HepG2 (cell line): ENCODE measurements at regions not wholly inside any gene's neighbourhood (a gene's known extent, or its start where the extent isn't known, plus 50 kb on each side); places are given as distances from the start of the nearest gene placed in this dataset.

Experiments used
- CTCF ChIP-seq: sonication (generic); formaldehyde crosslinking; IDR thresholded peaks from 2 replicates; pipeline ENCODE4 v1.5.0; 2020; ENCODE audit warnings: mild to moderate bottlenecking, missing genetic modification reagents, moderate library complexity
- ELF4 ChIP-seq: sonication (generic); formaldehyde crosslinking; IDR thresholded peaks from 2 replicates; pipeline ENCODE4 v1.5.0; 2020; ENCODE audit warnings: missing genetic modification reagents, mild to moderate bottlenecking, moderate library complexity, borderline replicate concordance
- FOXM1 ChIP-seq: sonication (generic); formaldehyde crosslinking; IDR thresholded peaks from 2 replicates; pipeline ENCODE4 v1.5.0; 2020; ENCODE audit warnings: missing genetic modification reagents
- HOXA3 ChIP-seq: sonication (generic); formaldehyde crosslinking; IDR thresholded peaks from 2 replicates; pipeline ENCODE4 v1.5.0; 2020; ENCODE audit warnings: missing genetic modification reagents
- JUND ChIP-seq: sonication (generic); formaldehyde crosslinking; IDR thresholded peaks from 2 replicates; pipeline ENCODE4 v1.8.0; 2022; ENCODE audit warnings: mild to moderate bottlenecking, missing genetic modification reagents
- MED1 ChIP-seq: sonication (generic); formaldehyde crosslinking; IDR thresholded peaks from 2 replicates; pipeline ENCODE4 v1.4.0; 2020; ENCODE audit warnings: missing genetic modification reagents
- PHF8 ChIP-seq: sonication (generic); formaldehyde crosslinking; IDR thresholded peaks from 2 replicates; pipeline ENCODE4 v1.5.0; 2020; ENCODE audit warnings: missing genetic modification reagents
- POLR2AphosphoS5 ChIP-seq: IDR thresholded peaks from 2 replicates; pipeline ENCODE4 v1.6.1; 2012; ENCODE audit warnings: low read depth, low read length
- RBM22 ChIP-seq: fragments of 200-400 bp; formaldehyde crosslinking; optimal IDR thresholded peaks from 2 replicates; pipeline ENCODE3; 2017; ENCODE audit warnings: mild to moderate bottlenecking, low read length, moderate library complexity
- SP1 ChIP-seq, 2 experiments: fragments of 450-650 bp in 1 of 2; sonication (generic) in 1 of 2; formaldehyde crosslinking in 1 of 2; IDR thresholded peaks; 2 replicates each; pipeline versions ENCODE4 v1.4.0 to v1.6.1; 2016 to 2020; ENCODE audit warnings: missing genetic modification reagents in 1 of 2
- TCF7 ChIP-seq: sonication (generic); IDR thresholded peaks from 2 replicates; pipeline ENCODE4 v1.6.1; 2016; ENCODE audit warnings: antibody characterized with exemption, low read depth
- ZNF687 ChIP-seq: sonication (generic); formaldehyde crosslinking; IDR thresholded peaks from 2 replicates; pipeline ENCODE4 v1.5.1; 2020; ENCODE audit warnings: mild to moderate bottlenecking, missing genetic modification reagents, moderate library complexity
- TF ChIP-seq, protein P1 (sequence below): sonication (generic); formaldehyde crosslinking; IDR thresholded peaks from 2 replicates; pipeline ENCODE4 v1.9.0; 2021; ENCODE audit warnings: mild to moderate bottlenecking, missing genetic modification reagents

GRCh38 chr11:95283650-95284049 lies 52.6 kb upstream of the SESN3 start:
- TF ChIP-seq JUND (CRISPR knock-in tag) = no peak
- no peak for TF ChIP-seq POLR2AphosphoS5
- no peak for TF ChIP-seq HOXA3 (CRISPR knock-in tag)
- no peak for TF ChIP-seq MED1 (CRISPR knock-in tag)
- no peak for TF ChIP-seq RBM22
- TF ChIP-seq TCF7 = no peak
- TF ChIP-seq FOXM1 = no peak
- TF ChIP-seq PHF8 (CRISPR knock-in tag) = no peak
- TF ChIP-seq CTCF (CRISPR knock-in tag) = no peak
- TF ChIP-seq ZNF687 = no peak
- TF ChIP-seq SP1 (IDR thresholded peaks at IDR 0.05) = no peak
- no peak for TF ChIP-seq SP1 (CRISPR knock-in tag; IDR thresholded peaks at IDR 0.05)
- TF ChIP-seq, protein P1, sequence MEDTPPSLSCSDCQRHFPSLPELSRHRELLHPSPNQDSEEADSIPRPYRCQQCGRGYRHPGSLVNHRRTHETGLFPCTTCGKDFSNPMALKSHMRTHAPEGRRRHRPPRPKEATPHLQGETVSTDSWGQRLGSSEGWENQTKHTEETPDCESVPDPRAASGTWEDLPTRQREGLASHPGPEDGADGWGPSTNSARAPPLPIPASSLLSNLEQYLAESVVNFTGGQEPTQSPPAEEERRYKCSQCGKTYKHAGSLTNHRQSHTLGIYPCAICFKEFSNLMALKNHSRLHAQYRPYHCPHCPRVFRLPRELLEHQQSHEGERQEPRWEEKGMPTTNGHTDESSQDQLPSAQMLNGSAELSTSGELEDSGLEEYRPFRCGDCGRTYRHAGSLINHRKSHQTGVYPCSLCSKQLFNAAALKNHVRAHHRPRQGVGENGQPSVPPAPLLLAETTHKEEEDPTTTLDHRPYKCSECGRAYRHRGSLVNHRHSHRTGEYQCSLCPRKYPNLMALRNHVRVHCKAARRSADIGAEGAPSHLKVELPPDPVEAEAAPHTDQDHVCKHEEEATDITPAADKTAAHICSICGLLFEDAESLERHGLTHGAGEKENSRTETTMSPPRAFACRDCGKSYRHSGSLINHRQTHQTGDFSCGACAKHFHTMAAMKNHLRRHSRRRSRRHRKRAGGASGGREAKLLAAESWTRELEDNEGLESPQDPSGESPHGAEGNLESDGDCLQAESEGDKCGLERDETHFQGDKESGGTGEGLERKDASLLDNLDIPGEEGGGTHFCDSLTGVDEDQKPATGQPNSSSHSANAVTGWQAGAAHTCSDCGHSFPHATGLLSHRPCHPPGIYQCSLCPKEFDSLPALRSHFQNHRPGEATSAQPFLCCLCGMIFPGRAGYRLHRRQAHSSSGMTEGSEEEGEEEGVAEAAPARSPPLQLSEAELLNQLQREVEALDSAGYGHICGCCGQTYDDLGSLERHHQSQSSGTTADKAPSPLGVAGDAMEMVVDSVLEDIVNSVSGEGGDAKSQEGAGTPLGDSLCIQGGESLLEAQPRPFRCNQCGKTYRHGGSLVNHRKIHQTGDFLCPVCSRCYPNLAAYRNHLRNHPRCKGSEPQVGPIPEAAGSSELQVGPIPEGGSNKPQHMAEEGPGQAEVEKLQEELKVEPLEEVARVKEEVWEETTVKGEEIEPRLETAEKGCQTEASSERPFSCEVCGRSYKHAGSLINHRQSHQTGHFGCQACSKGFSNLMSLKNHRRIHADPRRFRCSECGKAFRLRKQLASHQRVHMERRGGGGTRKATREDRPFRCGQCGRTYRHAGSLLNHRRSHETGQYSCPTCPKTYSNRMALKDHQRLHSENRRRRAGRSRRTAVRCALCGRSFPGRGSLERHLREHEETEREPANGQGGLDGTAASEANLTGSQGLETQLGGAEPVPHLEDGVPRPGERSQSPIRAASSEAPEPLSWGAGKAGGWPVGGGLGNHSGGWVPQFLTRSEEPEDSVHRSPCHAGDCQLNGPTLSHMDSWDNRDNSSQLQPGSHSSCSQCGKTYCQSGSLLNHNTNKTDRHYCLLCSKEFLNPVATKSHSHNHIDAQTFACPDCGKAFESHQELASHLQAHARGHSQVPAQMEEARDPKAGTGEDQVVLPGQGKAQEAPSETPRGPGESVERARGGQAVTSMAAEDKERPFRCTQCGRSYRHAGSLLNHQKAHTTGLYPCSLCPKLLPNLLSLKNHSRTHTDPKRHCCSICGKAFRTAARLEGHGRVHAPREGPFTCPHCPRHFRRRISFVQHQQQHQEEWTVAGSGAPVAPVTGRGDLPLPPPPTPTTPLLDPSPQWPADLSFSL (CRISPR knock-in tag) = no peak
- no peak for TF ChIP-seq ELF4 (CRISPR knock-in tag)
